ENCODE measurements at regions not wholly inside any gene's neighbourhood (a gene's known extent, or its start where the extent isn't known, plus 50 kb on each side); places are given as distances from the start of the nearest gene placed in this dataset.

DNA sequence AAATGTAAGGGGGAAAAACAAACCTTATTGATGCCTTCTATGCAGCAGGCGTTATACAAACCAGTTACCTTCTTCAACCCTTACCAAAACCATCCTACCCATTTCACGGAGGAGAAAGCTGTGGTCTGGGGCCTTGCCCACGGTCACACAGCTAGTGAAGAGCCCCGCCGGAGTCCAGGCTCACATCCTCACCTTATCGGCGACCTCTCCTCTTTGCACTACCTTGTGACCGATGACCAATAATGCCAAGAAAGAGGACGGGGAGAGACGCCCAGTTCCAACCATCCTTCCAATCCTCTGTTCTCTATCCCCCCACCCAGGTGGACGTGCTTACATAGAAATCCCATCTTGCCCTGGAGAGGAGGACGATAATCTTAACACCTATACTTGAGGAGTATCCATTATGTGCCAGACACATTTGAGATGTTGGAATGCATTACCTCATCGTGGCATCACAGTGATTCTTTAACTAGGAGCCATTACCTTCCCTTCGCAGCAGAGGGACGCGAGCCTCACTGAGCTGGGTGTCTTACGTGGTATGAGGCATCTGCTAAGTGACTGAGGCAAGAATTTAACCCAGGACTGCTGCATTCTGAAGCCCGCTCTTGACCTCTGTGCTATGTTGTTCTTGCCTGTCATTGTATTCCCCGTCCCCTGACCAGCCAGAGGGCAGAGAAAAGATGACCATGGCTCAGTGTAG lies 253.7 kb upstream of the B3GAT1 start:
- TF ChIP-seq, protein P1, sequence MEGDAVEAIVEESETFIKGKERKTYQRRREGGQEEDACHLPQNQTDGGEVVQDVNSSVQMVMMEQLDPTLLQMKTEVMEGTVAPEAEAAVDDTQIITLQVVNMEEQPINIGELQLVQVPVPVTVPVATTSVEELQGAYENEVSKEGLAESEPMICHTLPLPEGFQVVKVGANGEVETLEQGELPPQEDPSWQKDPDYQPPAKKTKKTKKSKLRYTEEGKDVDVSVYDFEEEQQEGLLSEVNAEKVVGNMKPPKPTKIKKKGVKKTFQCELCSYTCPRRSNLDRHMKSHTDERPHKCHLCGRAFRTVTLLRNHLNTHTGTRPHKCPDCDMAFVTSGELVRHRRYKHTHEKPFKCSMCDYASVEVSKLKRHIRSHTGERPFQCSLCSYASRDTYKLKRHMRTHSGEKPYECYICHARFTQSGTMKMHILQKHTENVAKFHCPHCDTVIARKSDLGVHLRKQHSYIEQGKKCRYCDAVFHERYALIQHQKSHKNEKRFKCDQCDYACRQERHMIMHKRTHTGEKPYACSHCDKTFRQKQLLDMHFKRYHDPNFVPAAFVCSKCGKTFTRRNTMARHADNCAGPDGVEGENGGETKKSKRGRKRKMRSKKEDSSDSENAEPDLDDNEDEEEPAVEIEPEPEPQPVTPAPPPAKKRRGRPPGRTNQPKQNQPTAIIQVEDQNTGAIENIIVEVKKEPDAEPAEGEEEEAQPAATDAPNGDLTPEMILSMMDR (IDR thresholded peaks at IDR 0.05; ENCODE audit: low read depth, low read length): no peak

DNA sequence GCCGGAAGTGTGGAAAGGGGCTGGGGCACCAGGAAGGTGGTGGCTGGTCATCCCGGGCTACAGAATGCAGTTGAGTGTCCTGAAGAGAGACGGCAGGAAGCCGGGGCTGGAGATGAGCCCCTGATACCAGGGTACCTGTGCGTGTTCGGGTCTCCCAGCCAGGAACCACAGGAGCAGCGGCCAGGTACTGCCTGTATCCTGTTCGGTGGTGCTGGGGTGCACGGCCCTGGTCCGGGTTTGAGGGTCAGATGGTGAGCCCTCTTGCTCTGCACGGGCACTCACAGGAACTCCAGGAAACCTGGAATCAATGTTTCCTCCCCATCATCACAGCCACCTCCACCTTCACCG lies 253.1 kb upstream of the B3GAT1 start:
- no peak overlapping the region for H3K4me3 ChIP-seq (ENCODE audit: low read depth, low read length)
- TF ChIP-seq, protein P1 (IDR thresholded peaks at IDR 0.05; ENCODE audit: low read depth, low read length): no peak

More for the DNA sequence above, 253.7 kb upstream of the B3GAT1 start:
- H3K4me3 ChIP-seq (ENCODE audit: low read depth, low read length): no peak overlapping the region

GRCh38 chr11:134664447-134665187 lies 252.6 kb upstream of the B3GAT1 start:
- no peak overlapping the region for H3K4me3 ChIP-seq (ENCODE audit: low read depth, low read length)
- TF ChIP-seq, protein P1 (IDR thresholded peaks at IDR 0.05; ENCODE audit: low read depth, low read length): no peak

DNA sequence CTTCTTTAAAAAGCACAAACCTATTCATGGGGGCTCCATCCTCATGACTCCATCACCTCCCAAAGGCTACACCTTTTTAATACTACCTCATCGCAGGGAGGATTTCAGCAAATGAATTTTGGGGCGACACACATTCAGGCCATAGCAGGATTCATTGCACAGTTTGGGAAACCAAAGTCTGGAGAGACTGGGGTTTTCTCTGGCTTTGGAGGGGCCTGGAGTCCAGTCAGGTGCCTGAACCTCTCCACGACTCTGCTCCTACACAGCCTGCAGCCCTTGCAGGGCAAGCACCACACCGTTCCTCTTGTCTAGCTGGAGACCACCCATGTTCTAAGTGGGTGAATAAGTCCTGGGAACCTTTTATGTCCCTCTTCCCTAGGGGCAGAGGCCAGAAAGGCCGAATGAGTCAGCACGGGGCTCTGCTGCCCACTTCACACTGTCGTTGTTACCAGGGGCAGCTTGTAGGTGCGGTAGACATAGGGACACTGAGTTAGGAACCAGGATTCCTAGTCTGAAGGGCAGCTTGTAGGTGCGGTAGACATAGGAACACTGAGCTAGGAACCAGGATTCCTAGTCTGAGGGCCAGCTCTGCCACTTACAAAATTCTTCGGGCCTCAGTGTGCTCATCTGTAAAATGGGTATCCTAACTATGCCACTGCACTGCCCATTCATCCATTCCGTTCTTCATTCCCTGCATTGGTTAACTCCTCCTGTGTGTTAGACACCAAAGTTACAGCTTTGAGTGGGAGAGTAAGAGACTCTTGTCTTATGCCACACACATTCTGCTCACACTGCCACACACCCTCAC lies 251.7 kb upstream of the B3GAT1 start:
- TF ChIP-seq, protein P1 (IDR thresholded peaks at IDR 0.05; ENCODE audit: low read depth, low read length): no peak
- H3K4me3 ChIP-seq (ENCODE audit: low read depth, low read length): no peak overlapping the region

DNA sequence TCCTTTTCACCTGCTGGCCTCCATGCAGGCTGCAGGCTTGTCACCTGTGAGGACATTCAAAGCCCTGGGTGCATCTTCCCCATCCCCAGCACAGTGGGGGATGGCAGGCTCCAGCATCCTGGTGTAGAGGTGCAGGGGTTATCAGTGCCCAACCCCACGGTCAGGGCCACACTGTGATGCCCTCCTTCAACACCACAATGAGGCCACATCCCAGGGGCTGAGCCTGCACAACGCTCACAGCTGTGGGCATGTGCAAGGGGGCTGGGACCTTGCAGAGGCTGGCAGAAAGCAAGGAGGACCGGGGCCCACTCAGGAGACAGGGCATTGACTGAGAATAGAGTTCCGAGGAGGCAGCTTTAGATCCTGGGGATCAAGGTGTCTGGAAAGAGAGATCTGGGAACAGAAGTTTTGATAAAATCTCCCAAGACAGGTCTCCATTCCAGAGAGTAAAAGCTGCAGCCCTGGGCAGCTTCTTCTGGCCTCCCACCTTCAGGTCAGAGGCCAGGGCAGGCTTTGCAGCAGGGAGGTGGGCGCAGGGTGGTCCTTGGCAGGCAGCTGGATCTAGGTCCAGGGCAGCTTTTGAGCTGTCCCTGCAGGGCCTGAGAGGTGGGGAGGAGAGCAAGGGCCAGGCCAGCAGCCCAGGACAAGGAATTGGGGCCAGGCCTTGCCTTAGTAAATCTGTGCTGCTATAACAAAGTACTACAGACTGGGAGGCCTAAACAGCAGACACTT lies 250.8 kb upstream of the B3GAT1 start:
- H3K4me3 ChIP-seq (ENCODE audit: low read depth, low read length): no peak overlapping the region
- TF ChIP-seq, protein P1 (IDR thresholded peaks at IDR 0.05; ENCODE audit: low read depth, low read length): no peak

- H3K4me3 ChIP-seq (ENCODE audit: low read depth, low read length): no peak overlapping the region
- TF ChIP-seq, protein P1 (IDR thresholded peaks at IDR 0.05; ENCODE audit: low read depth, low read length): no peak
Measured at GRCh38 chr11:134661660-134662059, 249.6 kb upstream of the B3GAT1 start.
